HG02870 (cell line): ENCODE measurements at regions not wholly inside any gene's neighbourhood (a gene's known extent, or its start where the extent isn't known, plus 50 kb on each side); places are given as distances from the start of the nearest gene placed in this dataset.

Experiments
- ATAC-seq: cut with Tn5 transposase; IDR thresholded peaks from one replicate; pipeline ENCODE4 v1.9.1; 2021; ENCODE audit warnings: mild to moderate bottlenecking, moderate library complexity; ENCODE audit not compliant: unreplicated experiment

GRCh38 chrX:5549512-5549911, 679.2 kb downstream of the NLGN4X start:
- ATAC-seq = no peak

- ATAC-seq = no peak
These were observed 691.6 kb downstream of the NLGN4X start for GRCh38 chrX:5537098-5537497.

GRCh38 chrX:5536261-5536660, 692.4 kb downstream of the NLGN4X start:
- no peak for ATAC-seq

GRCh38 chrX:5528057-5528456, 700.6 kb downstream of the NLGN4X start:
- ATAC-seq = no peak

GRCh38 chrX:5526191-5526590, 702.5 kb downstream of the NLGN4X start:
- no peak for ATAC-seq

- ATAC-seq = no peak
These were observed 737.7 kb downstream of the NLGN4X start for GRCh38 chrX:5490786-5491563.

- ATAC-seq = no peak
These were observed 754.4 kb downstream of the NLGN4X start for GRCh38 chrX:5474282-5474681.

GRCh38 chrX:5458300-5458842, 770.3 kb downstream of the NLGN4X start:
- ATAC-seq = no peak

- ATAC-seq = no peak
These were observed 779.3 kb downstream of the NLGN4X start for GRCh38 chrX:5449323-5449722.

- ATAC-seq = no peak
These were observed 796.8 kb downstream of the NLGN4X start for GRCh38 chrX:5431823-5432222.

- ATAC-seq = no peak
These were observed 803.5 kb downstream of the NLGN4X start for GRCh38 chrX:5425119-5425518.

- no peak for ATAC-seq
These were observed 811.3 kb downstream of the NLGN4X start for GRCh38 chrX:5417381-5417780.

- ATAC-seq = no peak
These were observed 812.9 kb downstream of the NLGN4X start for GRCh38 chrX:5415738-5416137.

GRCh38 chrX:5409106-5409505, 819.6 kb downstream of the NLGN4X start:
- no peak for ATAC-seq

GRCh38 chrX:5402461-5402860, 826.2 kb downstream of the NLGN4X start:
- no peak for ATAC-seq

GRCh38 chrX:5399403-5399802, 829.3 kb downstream of the NLGN4X start:
- no peak for ATAC-seq

GRCh38 chrX:5397409-5397808, 831.3 kb downstream of the NLGN4X start:
- no peak for ATAC-seq

GRCh38 chrX:5390376-5390775, 838.3 kb downstream of the NLGN4X start:
- no peak for ATAC-seq

- peak; percentile 62 for ATAC-seq
These were observed 840.6 kb downstream of the NLGN4X start for GRCh38 chrX:5388087-5388486.

GRCh38 chrX:5380426-5380825, 848.2 kb downstream of the NLGN4X start:
- ATAC-seq = no peak

- ATAC-seq = no peak
These were observed 886.8 kb downstream of the NLGN4X start for GRCh38 chrX:5341902-5342301.

- no peak for ATAC-seq
These were observed 891.5 kb downstream of the NLGN4X start for GRCh38 chrX:5337160-5337559.

- ATAC-seq = no peak
These were observed 904.1 kb downstream of the NLGN4X start for GRCh38 chrX:5324546-5324945.
